Neural cell (in vitro differentiated cells): ENCODE measurements at regions not wholly inside any gene's neighbourhood (a gene's known extent, or its start where the extent isn't known, plus 50 kb on each side); places are given as distances from the start of the nearest gene placed in this dataset.

ENCODE experiments used
- EZH2 ChIP-seq: fragments of 200-600, 300-800 bp; shearing (Covaris generic), sonication (generic); IDR thresholded peaks from 2 replicates; pipeline ENCODE4 v1.6.1; 2014; ENCODE audit warnings: antibody characterized with exemption, low read length, borderline replicate concordance, mild to moderate bottlenecking; ENCODE audit not compliant: insufficient read depth, poor library complexity, severe bottlenecking
- POLR2AphosphoS5 ChIP-seq: IDR thresholded peaks from 2 replicates; pipeline ENCODE4 v1.6.1; 2012
- SMC3 ChIP-seq: fragments of 450-650 bp; conservative IDR thresholded peaks from 2 replicates; pipeline ENCODE4 v1.6.1; 2014; ENCODE audit warnings: antibody characterized with exemption, mild to moderate bottlenecking, moderate library complexity; ENCODE audit not compliant: poor library complexity
- TF ChIP-seq, protein P1 (sequence below): fragments of 450-650 bp; IDR thresholded peaks from 2 replicates; pipeline ENCODE4 v1.5.1; 2014; ENCODE audit warnings: antibody characterized with exemption, mild to moderate bottlenecking, moderate library complexity; ENCODE audit not compliant: poor library complexity, severe bottlenecking

DNA sequence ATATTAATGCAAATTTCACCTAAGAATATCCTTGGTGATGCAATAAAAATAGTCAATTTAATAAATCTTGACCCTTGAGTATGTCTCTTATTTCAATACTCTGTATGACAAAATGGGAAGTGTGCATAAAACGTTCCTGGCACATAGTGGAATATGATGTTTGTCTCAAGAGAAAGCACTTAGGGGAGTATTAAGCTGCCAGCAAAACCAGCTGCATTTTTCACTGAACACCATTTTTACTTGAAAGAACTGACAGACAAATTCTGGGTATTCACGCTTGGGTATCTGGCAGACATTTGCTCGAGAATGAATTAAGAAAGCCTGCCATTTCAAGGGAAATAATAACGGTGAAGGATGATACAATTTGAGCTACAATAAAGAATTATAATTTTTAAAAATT lies 364.8 kb downstream of the SOX9 start:
- TF ChIP-seq, protein P1, sequence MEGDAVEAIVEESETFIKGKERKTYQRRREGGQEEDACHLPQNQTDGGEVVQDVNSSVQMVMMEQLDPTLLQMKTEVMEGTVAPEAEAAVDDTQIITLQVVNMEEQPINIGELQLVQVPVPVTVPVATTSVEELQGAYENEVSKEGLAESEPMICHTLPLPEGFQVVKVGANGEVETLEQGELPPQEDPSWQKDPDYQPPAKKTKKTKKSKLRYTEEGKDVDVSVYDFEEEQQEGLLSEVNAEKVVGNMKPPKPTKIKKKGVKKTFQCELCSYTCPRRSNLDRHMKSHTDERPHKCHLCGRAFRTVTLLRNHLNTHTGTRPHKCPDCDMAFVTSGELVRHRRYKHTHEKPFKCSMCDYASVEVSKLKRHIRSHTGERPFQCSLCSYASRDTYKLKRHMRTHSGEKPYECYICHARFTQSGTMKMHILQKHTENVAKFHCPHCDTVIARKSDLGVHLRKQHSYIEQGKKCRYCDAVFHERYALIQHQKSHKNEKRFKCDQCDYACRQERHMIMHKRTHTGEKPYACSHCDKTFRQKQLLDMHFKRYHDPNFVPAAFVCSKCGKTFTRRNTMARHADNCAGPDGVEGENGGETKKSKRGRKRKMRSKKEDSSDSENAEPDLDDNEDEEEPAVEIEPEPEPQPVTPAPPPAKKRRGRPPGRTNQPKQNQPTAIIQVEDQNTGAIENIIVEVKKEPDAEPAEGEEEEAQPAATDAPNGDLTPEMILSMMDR, result no peak
- no peak for TF ChIP-seq POLR2AphosphoS5
- TF ChIP-seq SMC3, result no peak
- TF ChIP-seq EZH2, result no peak
